Lung (tissue), 11 donors: ENCODE measurements at regions not wholly inside any gene's neighbourhood (a gene's known extent, or its start where the extent isn't known, plus 50 kb on each side); places are given as distances from the start of the nearest gene placed in this dataset.

Source experiments
- ATAC-seq: fragments of 200-7000 bp; cut with Tn5 transposase; one replicate; pipeline ENCODE4 v1.9.1; 2020; ENCODE audit warnings: moderate number of reproducible peaks; ENCODE audit not compliant: insufficient read depth, low FRiP score
- DNase-seq, 3 donors: peaks; one replicate each; pipeline ENCODE4 v3.0.0-alpha.2; 2013 to 2017
- H3K27ac ChIP-seq, 2 donors: one replicate each; pipeline ENCODE4 v1.5.1; 2013; ENCODE audit warnings: mild to moderate bottlenecking in 2 of 2, moderate library complexity in 2 of 2, control low read depth in 1 of 2, inconsistent platforms in 1 of 2, low read depth in 1 of 2, low read length in 1 of 2
- H3K27me3 ChIP-seq, 3 donors: one replicate each; pipeline ENCODE4 v1.5.1; 2013; ENCODE audit warnings: low read length in 2 of 3; ENCODE audit not compliant: control insufficient read depth in 3 of 3, insufficient read depth in 3 of 3
- H3K36me3 ChIP-seq, 4 donors: one replicate each; pipeline ENCODE4 v1.5.1; 2013; ENCODE audit warnings: low read length in 4 of 4, mild to moderate bottlenecking in 1 of 4, moderate library complexity in 1 of 4; ENCODE audit not compliant: control insufficient read depth in 4 of 4, insufficient read depth in 4 of 4
- H3K4me1 ChIP-seq, 5 donors: one replicate each; pipeline ENCODE4 v1.5.1; 2013; ENCODE audit warnings: low read length in 5 of 5, mild to moderate bottlenecking in 2 of 5, moderate library complexity in 1 of 5; ENCODE audit not compliant: control insufficient read depth in 5 of 5, insufficient read depth in 5 of 5
- H3K4me3 ChIP-seq: one replicate; pipeline ENCODE4 v1.5.1; 2013; ENCODE audit warnings: mild to moderate bottlenecking, control low read depth, moderate library complexity
- H3K9ac ChIP-seq, 2 donors: one replicate each; pipeline ENCODE4 v1.5.1; 2013; ENCODE audit warnings: low read length in 2 of 2, control low read depth in 1 of 2; ENCODE audit not compliant: insufficient read depth in 1 of 2
- H3K9me3 ChIP-seq, 4 donors: one replicate each; pipeline ENCODE4 v1.5.1; 2013; ENCODE audit warnings: low read length in 3 of 4, mild to moderate bottlenecking in 1 of 4, moderate library complexity in 1 of 4; ENCODE audit not compliant: control insufficient read depth in 4 of 4, insufficient read depth in 3 of 4
- CTCF ChIP-seq: IDR thresholded peaks from 2 replicates; pipeline ENCODE4 v1.5.1; 2012; ENCODE audit warnings: mild to moderate bottlenecking; ENCODE audit errors: control extremely low read depth, extremely low read depth
- WGBS, 2 donors: extraction: QIAGEN DNeasy Blood & Tissue Kit; methylation state at CpG; one replicate each; pipeline ENCODE4 v1.1.7; 2013; 5-methylcytosine and 5-hydroxymethylcytosine counted together
- donor health status: control.
- donor health status: control.
- donor health status: Bipolar disorder and iron deficiency.
- donor health status: healthy.
- donor health status: DM: yes; HTN: yes; CAD: no.

DNA sequence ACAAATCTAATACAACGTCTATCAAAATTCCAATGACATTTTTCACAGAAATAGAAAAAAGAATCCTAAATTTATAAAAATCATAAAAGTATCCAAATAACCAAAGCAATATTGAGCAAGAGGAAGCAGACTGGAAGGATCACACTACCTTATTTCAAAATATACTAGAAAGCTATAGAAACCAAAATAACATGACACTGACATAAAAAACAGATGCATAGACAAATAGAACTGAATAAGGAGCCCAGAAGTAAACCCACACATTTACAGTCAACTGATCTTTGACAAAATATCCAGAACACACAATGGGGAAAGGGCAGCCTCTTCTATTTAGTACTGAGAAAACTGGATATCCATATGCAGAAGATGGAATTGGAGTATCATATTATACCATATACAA, 217.5 kb downstream of the MACC1 start:
- no peaks in the 10 kb centered on the region for H3K4me1 ChIP-seq
- WGBS, 2 donors, result 88 to 93% methylated on average over 1 of the region's 1 CpG
- H3K36me3 ChIP-seq, result no peaks in the 10 kb centered on the region
- ATAC-seq (no peak), DNase-seq (no peak)
- H3K27me3 ChIP-seq, result no peaks in the 10 kb centered on the region
- H3K27ac ChIP-seq, result no peak overlapping the region
- no peak for TF ChIP-seq CTCF
- H3K4me3 ChIP-seq, result no peak overlapping the region
- H3K9ac ChIP-seq, result no peak overlapping the region
- H3K9me3 ChIP-seq, result no peaks in the 10 kb centered on the region

GRCh38 chr7:19991936-19992335, 218.5 kb upstream of the TMEM196 start:
- no peaks in the 10 kb centered on the region for H3K36me3 ChIP-seq
- 79 to 96% methylated on average over 2 of the region's 2 CpGs for WGBS, 2 donors
- H3K9me3 ChIP-seq, result no peaks in the 10 kb centered on the region
- no peak for ATAC-seq
- H3K9ac ChIP-seq, result no peak overlapping the region
- no peak for DNase-seq
- H3K27me3 ChIP-seq, result no peaks in the 10 kb centered on the region
- no peak overlapping the region for H3K4me3 ChIP-seq
- no peaks in the 10 kb centered on the region for H3K4me1 ChIP-seq
- no peak for TF ChIP-seq CTCF
- no peak overlapping the region for H3K27ac ChIP-seq

DNA sequence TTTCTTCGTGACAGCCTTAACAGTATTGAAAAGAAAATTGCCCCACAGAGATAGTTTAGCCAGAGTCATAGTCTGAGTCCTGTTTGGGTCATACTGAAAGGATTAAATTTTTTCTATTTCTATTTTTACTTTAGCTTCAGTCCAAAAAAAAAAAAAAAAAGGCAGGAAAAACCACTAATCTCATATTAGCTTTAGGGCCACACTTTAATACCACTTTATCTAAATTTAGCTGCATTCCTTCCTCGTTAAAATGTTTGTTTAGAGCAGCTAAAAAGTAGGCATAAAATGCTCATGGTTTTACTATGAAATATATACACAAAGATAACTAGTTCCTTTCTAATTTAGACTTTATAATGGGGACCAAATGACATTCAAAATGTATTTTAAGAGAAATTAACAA, 216.5 kb upstream of the TMEM196 start:
- TF ChIP-seq CTCF, result no peak
- Histone ChIP-seq H3K4me1 (no peaks in the 10 kb centered on the region), H3K4me3 (no peak overlapping the region), H3K36me3 (no peaks in the 10 kb centered on the region), H3K9me3 (no peaks in the 10 kb centered on the region), H3K9ac (no peak overlapping the region), H3K27me3 (no peaks in the 10 kb centered on the region), H3K27ac (no peak overlapping the region)
- ATAC-seq, result no peak
- DNase-seq, result no peak
- WGBS, 2 donors, result 57 to 71% methylated on average over 2 of the region's 2 CpGs

DNA sequence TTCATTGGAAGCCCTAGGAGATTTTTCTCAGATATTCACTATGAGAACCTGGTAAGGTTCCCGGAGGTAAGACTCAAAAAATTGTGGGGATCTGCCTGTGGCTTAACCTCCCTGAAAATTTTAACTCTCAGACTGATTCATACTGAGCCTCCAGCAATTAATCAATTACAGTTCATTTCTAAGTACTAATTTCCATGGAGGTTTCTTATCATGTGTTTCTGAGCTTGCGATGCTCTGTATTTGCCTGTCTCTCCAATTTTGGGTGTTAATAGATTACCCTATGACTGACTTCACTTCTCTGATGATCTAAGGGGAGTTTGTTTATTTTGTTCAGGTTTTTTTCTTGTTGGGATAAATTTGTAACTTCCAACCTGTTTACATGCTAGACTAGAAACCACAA, 215.4 kb upstream of the TMEM196 start:
- 86 to 88% methylated on average over 2 of the region's 2 CpGs for WGBS, 2 donors
- TF ChIP-seq CTCF, result no peak

More for the DNA sequence above, 215.4 kb upstream of the TMEM196 start:
- Histone ChIP-seq H3K9ac (no peak overlapping the region), H3K36me3 (no peaks in the 10 kb centered on the region), H3K27me3 (no peaks in the 10 kb centered on the region), H3K9me3 (no peaks in the 10 kb centered on the region), H3K27ac (no peak overlapping the region), H3K4me3 (no peak overlapping the region), H3K4me1 (no peaks in the 10 kb centered on the region)
- DNase-seq (no peak), ATAC-seq (no peak)
